RKO (cell line): ENCODE measurements at regions not wholly inside any gene's neighbourhood (a gene's known extent, or its start where the extent isn't known, plus 50 kb on each side); places are given as distances from the start of the nearest gene placed in this dataset.

Experiments used
- DNase-seq: peaks from one replicate; pipeline ENCODE4 v3.0.0-alpha.2; 2016; ENCODE audit warnings: low spot score

- DNase-seq = no peak
These were observed 60.0 kb upstream of the MKLN1 start for GRCh38 chr7:131267631-131268030.

GRCh38 chr7:131268906-131269305 lies 58.8 kb upstream of the MKLN1 start:
- DNase-seq = no peak

- no peak for DNase-seq
These were observed 55.6 kb upstream of the MKLN1 start for GRCh38 chr7:131272086-131272485.

- DNase-seq = no peak
These were observed 52.7 kb upstream of the MKLN1 start for GRCh38 chr7:131274986-131275385.

- no peak for DNase-seq
These were observed 51.5 kb upstream of the MKLN1 start for GRCh38 chr7:131276190-131276589.

- DNase-seq = no peak
These were observed 50.9 kb upstream of the MKLN1 start for GRCh38 chr7:131276748-131277147.
